GM21619 (cell line): ENCODE measurements at regions not wholly inside any gene's neighbourhood (a gene's known extent, or its start where the extent isn't known, plus 50 kb on each side); places are given as distances from the start of the nearest gene placed in this dataset.
"Not testable (repeated sequence)": the region's sequence is repeated elsewhere in the genome, so short reads cannot be mapped to it uniquely, and the experiment has no call there.

Experiments
- ATAC-seq: cut with Tn5 transposase; IDR thresholded peaks from one replicate; pipeline ENCODE4 v1.9.1; 2021; ENCODE audit not compliant: unreplicated experiment

- no peak for ATAC-seq
Observed at GRCh38 chr1:55535724-55536544, 320.8 kb upstream of the USP24 start.

GRCh38 chr1:55534565-55535121 is 319.5 kb upstream of the USP24 start:
- no peak for ATAC-seq

- ATAC-seq = no peak
Observed at GRCh38 chr1:55531644-55532043, 316.5 kb upstream of the USP24 start.

- no peak for ATAC-seq
Observed at GRCh38 chr1:55530749-55531478, 315.8 kb upstream of the USP24 start.

- no peak for ATAC-seq
Observed at GRCh38 chr1:55529017-55529416, 313.9 kb upstream of the USP24 start.

- no peak for ATAC-seq
Observed at GRCh38 chr1:55527831-55528230, 312.7 kb upstream of the USP24 start.

- no peak for ATAC-seq
Observed at GRCh38 chr1:55526716-55527115, 311.6 kb upstream of the USP24 start.

- no peak for ATAC-seq
Observed at GRCh38 chr1:55524006-55524405, 308.8 kb upstream of the USP24 start.

GRCh38 chr1:55522982-55523381 is 307.8 kb upstream of the USP24 start:
- no peak for ATAC-seq

- no peak for ATAC-seq
Observed at GRCh38 chr1:55522353-55522903, 307.3 kb upstream of the USP24 start.

- ATAC-seq = no peak
Observed at GRCh38 chr1:55520861-55521260, 305.7 kb upstream of the USP24 start.

GRCh38 chr1:55519937-55520683 is 304.9 kb upstream of the USP24 start:
- no peak for ATAC-seq

GRCh38 chr1:55519276-55519675 is 304.1 kb upstream of the USP24 start:
- no peak for ATAC-seq

- no peak for ATAC-seq
Observed at GRCh38 chr1:55517036-55517435, 301.9 kb upstream of the USP24 start.

- not testable (repeated sequence) for ATAC-seq
Observed at GRCh38 chr1:55514571-55514970, 299.4 kb upstream of the USP24 start.

GRCh38 chr1:55512466-55512865 is 297.3 kb upstream of the USP24 start:
- ATAC-seq = no peak

- ATAC-seq = no peak
Observed at GRCh38 chr1:55507578-55507931, 292.4 kb upstream of the USP24 start.

- ATAC-seq = no peak
Observed at GRCh38 chr1:55506740-55507577, 291.8 kb upstream of the USP24 start.

GRCh38 chr1:55505326-55505725 is 290.2 kb upstream of the USP24 start:
- ATAC-seq = no peak

- ATAC-seq = no peak
Observed at GRCh38 chr1:55504306-55504731, 289.2 kb upstream of the USP24 start.
